IgD-negative memory B cell (primary cell): ENCODE measurements at regions not wholly inside any gene's neighbourhood (a gene's known extent, or its start where the extent isn't known, plus 50 kb on each side); places are given as distances from the start of the nearest gene placed in this dataset.
"Not testable (repeated sequence)": the region's sequence is repeated elsewhere in the genome, so short reads cannot be mapped to it uniquely, and the experiment has no call there.

Experiments used
- H3K27ac Mint-ChIP-seq, 3 donors: one replicate each; pipeline ENCODE4 v1.8.0; 2020 to 2022; ENCODE audit warnings: mild to moderate bottlenecking in 3 of 3, mixed read lengths in 3 of 3, moderate library complexity in 1 of 3
- H3K27me3 Mint-ChIP-seq: one replicate; pipeline ENCODE4 v1.8.0; 2021; ENCODE audit warnings: mixed read lengths
- H3K36me3 Mint-ChIP-seq: one replicate; pipeline ENCODE4 v1.8.0; 2020; ENCODE audit warnings: mild to moderate bottlenecking, mixed read lengths
- H3K4me1 Mint-ChIP-seq, 3 donors: one replicate each; pipeline ENCODE4 v1.8.0; 2020 to 2022; ENCODE audit warnings: mixed read lengths in 3 of 3, mild to moderate bottlenecking in 1 of 3
- H3K4me3 Mint-ChIP-seq, 4 donors: one replicate each; pipeline ENCODE4 v1.8.0; 2020 to 2022; ENCODE audit warnings: mild to moderate bottlenecking in 4 of 4, mixed read lengths in 4 of 4, moderate library complexity in 3 of 4
- H3K9me3 Mint-ChIP-seq, 3 donors: one replicate each; pipeline ENCODE4 v1.8.0; 2020 to 2021; ENCODE audit warnings: mixed read lengths in 3 of 3, mild to moderate bottlenecking in 1 of 3

DNA sequence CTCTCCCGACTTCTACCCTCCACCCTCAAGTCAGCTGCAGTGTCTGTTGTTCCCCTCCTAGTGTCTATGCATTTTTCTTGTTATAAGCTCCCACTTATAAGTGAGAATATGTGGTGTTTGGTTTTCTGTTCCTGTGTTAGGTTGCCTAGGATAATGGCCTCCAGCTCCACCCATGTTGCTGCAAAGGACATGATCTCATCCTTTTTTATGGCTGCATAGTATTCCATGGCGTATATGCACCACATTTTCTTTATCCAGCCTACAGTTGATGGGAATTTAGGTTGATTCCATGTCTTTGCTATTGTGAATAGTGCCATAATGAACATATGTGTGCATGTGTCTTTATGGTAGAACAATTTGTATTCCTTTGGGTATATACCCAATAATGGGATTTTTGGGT lies 80.7 kb downstream of the SPTSSA start:
- H3K4me1 Mint-ChIP-seq, H3K36me3 Mint-ChIP-seq, H3K4me3 Mint-ChIP-seq, H3K9me3 Mint-ChIP-seq, H3K27ac Mint-ChIP-seq: not testable (repeated sequence)
- H3K27me3 Mint-ChIP-seq, result peaks cover 12% of the 10 kb centered on the region

DNA sequence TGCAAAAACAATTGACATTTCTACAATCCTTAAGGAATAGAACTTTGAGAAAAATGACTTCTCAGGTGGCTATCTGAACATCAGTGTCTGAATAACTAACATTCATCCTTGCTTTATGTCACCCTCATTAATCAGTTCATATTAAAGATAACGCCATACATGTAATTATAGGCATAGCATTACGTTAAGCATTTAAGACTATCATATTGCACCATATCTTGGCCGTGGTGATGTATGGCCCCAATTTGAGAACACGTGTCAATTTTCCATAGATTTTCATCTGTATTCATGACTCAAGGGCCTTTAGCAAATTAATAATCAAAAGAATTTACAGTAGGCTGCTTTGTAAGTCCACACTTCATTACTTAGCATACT lies 81.6 kb downstream of the SPTSSA start:
- H3K4me3 Mint-ChIP-seq, result no peak overlapping the region
- H3K27ac Mint-ChIP-seq, result no peak overlapping the region
- H3K9me3 Mint-ChIP-seq, result peaks cover 0 to under 1% (median 0%) of the 10 kb centered on the region in 3 donors
- H3K4me1 Mint-ChIP-seq, result peaks cover 0 to 1% (median 0%) of the 10 kb centered on the region in 3 donors
- H3K27me3 Mint-ChIP-seq, result peaks cover 12% of the 10 kb centered on the region
- H3K36me3 Mint-ChIP-seq, result no peaks in the 10 kb centered on the region

DNA sequence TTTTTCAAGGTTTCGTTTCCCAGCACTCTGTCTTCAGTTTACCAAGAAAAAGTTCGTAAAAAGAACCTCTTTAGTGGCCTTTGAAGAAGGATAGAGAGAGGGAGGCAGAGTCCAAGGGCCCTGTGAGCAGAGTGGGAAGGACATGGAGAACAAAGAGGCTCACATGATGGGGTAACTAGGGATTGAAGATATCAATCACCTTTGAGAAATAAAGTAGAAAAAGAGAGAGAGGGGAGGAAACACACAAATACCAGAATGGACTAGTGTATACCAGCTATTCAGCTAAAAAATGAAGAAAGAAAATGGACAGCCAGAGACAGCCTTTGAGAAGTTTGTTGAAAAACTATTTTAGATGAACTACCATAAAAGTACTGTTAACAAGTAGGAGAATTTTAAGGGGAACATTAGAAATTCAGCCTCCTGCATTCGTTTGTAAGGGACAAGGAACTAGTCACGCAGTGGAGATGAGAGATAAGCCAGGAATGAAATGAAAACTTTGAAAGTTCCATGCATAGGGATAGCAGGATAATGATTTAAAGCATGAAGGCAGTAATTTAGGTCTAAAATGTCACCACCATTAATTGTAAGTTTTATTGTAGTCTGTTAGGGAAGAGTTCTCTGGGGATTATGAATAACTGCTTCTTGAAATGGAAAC lies 82.1 kb downstream of the SPTSSA start:
- no peaks in the 10 kb centered on the region for H3K36me3 Mint-ChIP-seq

DNA sequence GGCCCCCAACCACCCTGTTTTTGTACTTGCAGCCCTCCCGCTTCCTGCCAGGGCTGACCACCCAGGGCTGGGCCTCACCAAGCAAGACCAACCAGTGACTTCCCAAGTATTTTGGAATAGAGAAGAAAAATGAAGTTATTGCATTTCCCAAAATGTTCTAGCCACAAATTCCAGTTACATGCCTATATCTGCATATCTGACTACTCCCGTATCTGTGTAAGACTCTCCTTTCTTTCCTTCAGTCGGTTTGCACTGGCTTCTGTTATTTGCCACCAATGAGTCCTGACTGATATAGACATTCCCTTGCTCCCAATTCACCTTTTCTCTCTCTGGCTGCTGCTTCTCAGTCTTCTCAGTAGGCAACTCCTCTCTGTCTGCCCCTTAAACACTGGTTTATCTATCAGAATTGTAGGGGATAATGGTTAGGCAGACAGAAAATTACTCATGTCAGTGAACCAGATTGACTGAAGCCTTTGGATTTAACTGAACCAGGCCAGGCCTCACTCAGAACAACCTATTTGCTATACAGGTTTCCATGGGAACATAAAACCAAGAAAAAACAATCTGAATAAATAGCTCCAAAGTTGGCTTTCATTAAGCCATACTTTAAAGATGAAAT lies 85.3 kb downstream of the SPTSSA start:
- Mint-ChIP-seq H3K27me3 (no peaks in the 10 kb centered on the region), H3K36me3 (no peaks in the 10 kb centered on the region), H3K4me3 (no peak overlapping the region), H3K9me3 (no peaks in the 10 kb centered on the region), H3K4me1 (no peaks in the 10 kb centered on the region), H3K27ac (no peak overlapping the region)

More for the DNA sequence above, 82.1 kb downstream of the SPTSSA start:
- H3K4me1 Mint-ChIP-seq, result peaks cover 0 to 1% (median 0%) of the 10 kb centered on the region in 3 donors
- no peak overlapping the region for H3K27ac Mint-ChIP-seq
- H3K4me3 Mint-ChIP-seq, result no peak overlapping the region
- H3K27me3 Mint-ChIP-seq, result peaks cover 11% of the 10 kb centered on the region
- no peaks in the 10 kb centered on the region for H3K9me3 Mint-ChIP-seq

DNA sequence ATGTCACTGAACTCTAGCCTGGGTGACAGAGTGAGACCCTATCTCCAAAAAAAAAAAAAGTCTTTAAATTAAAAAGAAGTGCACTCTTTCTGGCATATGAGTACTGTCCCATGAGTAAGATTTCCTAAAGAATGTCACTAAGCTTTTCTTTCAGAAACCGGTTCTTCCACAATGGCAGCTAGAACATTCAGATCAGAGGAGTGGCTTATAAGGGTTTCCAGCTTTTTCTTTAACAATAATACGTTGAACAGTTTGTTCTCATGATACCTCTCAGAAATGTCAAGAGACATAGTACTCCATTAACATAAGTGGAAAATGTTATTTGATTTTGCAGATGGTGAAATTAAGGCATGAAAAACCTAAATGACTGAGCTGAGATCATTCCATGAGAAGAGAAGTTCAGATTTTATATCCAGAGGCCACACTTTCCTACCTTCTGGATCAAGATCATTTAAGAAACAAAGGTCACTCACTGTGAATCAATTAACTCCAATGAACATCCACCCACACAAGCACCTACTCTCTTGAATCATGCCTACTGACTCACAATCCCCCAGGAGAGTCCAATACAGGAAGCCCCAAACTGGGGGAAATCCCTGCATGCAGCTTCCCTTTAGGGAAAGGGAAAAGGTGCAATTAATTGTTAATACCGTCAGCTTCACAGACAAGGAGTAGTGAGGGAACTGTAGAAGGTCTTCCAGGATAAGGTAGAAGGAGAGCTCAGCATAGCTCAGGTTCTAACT lies 86.9 kb downstream of the SPTSSA start:
- Mint-ChIP-seq H3K27me3 (no peaks in the 10 kb centered on the region), H3K4me1 (no peaks in the 10 kb centered on the region), H3K27ac (no peak overlapping the region), H3K4me3 (no peak overlapping the region), H3K9me3 (no peaks in the 10 kb centered on the region), H3K36me3 (no peaks in the 10 kb centered on the region)

DNA sequence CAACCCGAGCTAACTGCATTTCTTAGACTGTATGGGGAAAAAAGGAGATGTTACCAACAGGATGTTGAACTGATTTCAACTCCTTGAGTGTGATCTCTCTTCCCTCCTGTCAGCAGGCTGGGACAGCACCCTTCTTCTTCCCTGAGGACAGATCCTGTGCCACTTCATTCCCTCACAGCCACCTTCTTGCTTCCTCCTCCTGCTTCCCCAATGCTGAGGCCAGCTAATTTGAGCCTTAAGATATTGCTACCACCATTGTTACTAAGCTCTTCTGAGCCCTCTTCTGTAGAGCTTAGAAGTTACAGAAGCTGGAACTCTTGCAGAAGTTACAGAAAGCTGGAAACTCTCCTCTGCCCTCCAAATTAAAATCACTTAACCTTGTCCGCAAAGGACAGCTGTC lies 88.8 kb downstream of the SPTSSA start:
- Mint-ChIP-seq H3K4me1 (no peaks in the 10 kb centered on the region), H3K36me3 (no peaks in the 10 kb centered on the region), H3K9me3 (no peaks in the 10 kb centered on the region), H3K27me3 (peaks cover 2% of the 10 kb centered on the region), H3K4me3 (no peak overlapping the region), H3K27ac (no peak overlapping the region)

DNA sequence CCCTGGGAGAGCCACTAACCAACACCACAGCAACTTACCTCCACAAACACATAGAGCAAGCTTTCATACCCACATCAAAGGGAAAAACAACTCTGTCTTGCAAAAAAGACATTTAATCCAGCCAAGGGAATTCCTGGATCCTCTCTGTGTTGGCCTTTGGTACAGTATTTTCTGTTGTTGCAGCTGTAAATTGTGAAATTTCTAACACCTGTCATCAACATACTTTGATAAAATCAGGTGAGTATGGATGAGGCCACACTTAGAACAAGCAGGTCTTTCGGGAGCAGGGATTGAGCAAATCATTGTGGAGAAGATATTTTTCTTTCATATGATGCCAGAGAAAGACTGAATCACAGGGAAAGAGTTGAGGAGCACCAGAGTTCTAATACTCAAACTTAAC lies 89.3 kb downstream of the SPTSSA start:
- Mint-ChIP-seq H3K9me3 (no peaks in the 10 kb centered on the region), H3K4me3 (no peak overlapping the region), H3K27me3 (peaks cover 2% of the 10 kb centered on the region), H3K36me3 (no peaks in the 10 kb centered on the region), H3K4me1 (no peaks in the 10 kb centered on the region), H3K27ac (no peak overlapping the region)

DNA sequence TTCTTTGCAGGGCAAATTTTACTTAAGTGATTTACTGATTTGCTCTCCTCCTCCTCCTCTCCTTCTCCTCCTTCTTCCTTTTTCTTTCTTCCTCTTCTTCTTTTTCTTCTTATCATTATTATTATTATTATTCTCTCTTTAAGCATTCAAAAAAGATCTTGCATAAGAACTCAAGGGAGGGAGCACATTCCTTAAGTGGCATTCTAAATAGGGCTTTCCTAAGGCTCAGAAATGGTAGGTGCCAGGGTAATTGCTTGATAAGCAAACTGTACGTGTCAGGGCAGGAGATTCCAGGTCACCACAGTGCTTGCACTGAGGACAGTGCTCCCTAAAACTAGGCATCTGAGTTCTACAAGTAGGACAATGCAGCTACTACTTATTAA lies 92.4 kb downstream of the SPTSSA start:
- H3K4me1 Mint-ChIP-seq, result no peaks in the 10 kb centered on the region
- H3K36me3 Mint-ChIP-seq, result no peaks in the 10 kb centered on the region
- H3K4me3 Mint-ChIP-seq, result no peak overlapping the region
- no peak overlapping the region for H3K27ac Mint-ChIP-seq
- peaks cover 7% of the 10 kb centered on the region for H3K27me3 Mint-ChIP-seq
- H3K9me3 Mint-ChIP-seq, result no peaks in the 10 kb centered on the region

DNA sequence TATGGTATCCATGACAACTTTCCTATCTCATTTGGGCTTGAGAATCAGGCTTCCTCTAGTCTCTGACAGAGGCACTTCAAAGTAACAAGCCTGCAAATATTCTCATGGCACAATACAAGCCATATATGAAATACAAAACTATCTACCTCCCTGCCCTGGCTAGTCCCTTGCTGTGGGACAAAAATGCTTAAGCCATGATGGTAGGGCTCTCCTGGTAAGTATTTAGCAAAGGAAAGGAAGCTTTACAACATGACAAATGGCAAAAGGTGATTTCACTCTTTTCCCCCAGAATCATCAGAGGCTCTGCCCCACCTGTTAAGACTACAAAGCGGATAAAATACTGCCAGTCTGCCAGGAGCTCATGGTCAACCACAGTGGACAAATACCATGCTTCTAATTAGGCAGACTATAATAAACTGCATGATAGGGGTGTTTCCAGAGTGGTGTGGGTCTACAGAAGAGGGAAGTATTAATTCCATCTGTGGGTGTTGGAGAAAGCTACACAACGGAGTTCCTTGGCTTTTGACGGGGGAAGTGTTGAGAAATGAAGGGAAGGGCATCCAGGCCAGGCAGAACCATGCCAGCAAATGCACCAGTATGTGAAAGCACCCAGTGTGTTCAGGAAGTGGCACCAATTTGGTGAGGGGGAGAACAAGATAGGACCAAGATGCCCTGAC lies 92.9 kb downstream of the SPTSSA start:
- no peaks in the 10 kb centered on the region for H3K36me3 Mint-ChIP-seq

DNA sequence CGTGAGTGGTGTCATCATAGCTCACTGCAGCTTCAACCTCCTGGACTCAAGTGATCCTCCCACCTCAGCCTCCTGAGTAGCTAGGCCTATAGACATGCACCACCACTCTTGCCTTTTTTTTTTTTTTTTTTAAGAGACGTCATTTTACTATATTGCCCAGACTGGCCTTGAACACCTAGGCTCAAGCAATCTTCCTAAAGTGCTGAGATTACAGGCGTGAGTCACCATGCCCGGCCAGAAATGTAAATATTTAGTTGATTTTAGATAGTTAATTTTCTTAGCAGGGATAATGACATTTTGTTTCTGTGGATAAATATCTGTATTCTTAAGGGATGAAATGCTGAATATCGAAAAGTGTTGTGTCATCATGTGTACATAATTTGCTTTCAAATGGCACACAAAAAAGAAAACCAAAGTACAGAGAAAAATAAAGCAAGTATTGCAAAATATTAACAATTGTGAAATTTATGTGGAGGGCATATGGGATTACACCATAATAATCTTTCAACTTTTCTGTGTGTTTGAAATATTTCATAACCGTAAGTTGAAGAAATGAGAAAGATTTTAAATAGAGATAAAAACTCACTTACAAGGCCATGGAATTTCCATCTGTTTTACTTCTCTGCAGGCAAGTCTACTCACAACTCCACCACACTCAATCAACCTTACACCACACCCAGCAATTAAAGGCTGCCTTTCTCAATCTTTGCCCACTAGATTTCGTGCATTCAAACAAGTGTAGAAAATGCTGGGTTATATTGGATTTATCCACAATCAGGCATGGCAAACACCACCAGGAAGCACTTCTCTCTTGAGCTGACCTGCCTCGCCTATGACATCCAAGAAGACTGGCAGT lies 93.7 kb downstream of the SPTSSA start:
- no peaks in the 10 kb centered on the region for H3K4me1 Mint-ChIP-seq
- H3K4me3 Mint-ChIP-seq, result no peak overlapping the region
- H3K36me3 Mint-ChIP-seq, result no peaks in the 10 kb centered on the region
- no peaks in the 10 kb centered on the region for H3K9me3 Mint-ChIP-seq
- H3K27ac Mint-ChIP-seq, result no peak overlapping the region
- peaks cover 14% of the 10 kb centered on the region for H3K27me3 Mint-ChIP-seq

More for the DNA sequence above, 92.9 kb downstream of the SPTSSA start:
- no peak overlapping the region for H3K27ac Mint-ChIP-seq
- no peak overlapping the region for H3K4me3 Mint-ChIP-seq
- peaks cover 10% of the 10 kb centered on the region for H3K27me3 Mint-ChIP-seq
- no peaks in the 10 kb centered on the region for H3K4me1 Mint-ChIP-seq
- no peaks in the 10 kb centered on the region for H3K9me3 Mint-ChIP-seq

DNA sequence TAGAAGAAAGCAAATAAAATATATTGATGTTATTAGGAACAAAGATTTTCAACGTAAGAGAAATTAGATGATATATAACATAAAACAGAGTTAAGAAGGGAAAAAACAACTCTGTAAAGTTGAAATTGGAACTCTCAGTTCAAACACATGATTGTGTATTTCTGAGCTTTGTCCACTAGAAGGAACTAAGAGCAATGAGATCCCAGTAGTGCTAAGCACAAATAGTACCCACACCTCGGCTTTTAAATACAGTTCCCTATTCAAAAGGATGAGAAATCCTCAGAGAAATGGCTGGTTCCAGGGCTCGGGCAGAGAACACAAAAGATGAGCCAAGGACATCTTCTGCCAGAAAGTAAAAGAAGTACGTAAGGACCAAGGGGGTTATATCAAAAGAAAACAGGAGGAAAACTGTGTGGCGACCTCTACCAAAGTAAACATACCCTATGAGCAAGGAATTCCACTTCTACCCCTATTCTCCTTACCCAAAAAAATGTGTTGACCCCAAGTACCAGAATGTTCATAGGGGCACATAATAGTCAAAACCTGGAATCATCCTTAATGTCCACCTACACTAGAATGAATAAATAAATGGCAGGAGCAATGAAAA lies 96.6 kb downstream of the SPTSSA start:
- H3K9me3 Mint-ChIP-seq, result no peaks in the 10 kb centered on the region
- no peak overlapping the region for H3K27ac Mint-ChIP-seq
- H3K4me1 Mint-ChIP-seq, result no peaks in the 10 kb centered on the region

DNA sequence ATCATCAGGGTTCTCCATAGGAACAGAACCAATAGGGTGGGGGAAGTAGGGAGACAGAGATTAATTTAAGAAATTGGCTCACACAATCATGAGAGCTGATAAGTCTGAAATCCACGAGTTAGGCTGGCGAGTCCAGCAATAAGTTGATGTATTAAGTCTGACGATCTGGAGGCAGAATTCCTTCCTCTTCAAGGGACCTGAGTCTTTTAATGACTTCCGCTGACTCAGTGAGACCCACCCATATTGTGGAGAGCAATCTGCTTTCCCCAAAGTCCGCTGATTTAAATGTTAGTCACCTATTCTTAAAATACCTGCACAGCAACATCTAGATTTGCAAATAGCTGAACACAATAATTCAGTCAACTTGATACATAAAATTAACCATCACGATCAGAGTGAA lies 97.8 kb downstream of the SPTSSA start:
- no peaks in the 10 kb centered on the region for H3K36me3 Mint-ChIP-seq
- no peak overlapping the region for H3K27ac Mint-ChIP-seq
- no peaks in the 10 kb centered on the region for H3K9me3 Mint-ChIP-seq
- peaks cover 14% of the 10 kb centered on the region for H3K27me3 Mint-ChIP-seq
- peaks cover 0 to 2% (median 0%) of the 10 kb centered on the region in 3 donors for H3K4me1 Mint-ChIP-seq
- no peak overlapping the region for H3K4me3 Mint-ChIP-seq

More for the DNA sequence above, 96.6 kb downstream of the SPTSSA start:
- Mint-ChIP-seq H3K36me3 (no peaks in the 10 kb centered on the region), H3K4me3 (no peak overlapping the region), H3K27me3 (peaks cover 14% of the 10 kb centered on the region)

DNA sequence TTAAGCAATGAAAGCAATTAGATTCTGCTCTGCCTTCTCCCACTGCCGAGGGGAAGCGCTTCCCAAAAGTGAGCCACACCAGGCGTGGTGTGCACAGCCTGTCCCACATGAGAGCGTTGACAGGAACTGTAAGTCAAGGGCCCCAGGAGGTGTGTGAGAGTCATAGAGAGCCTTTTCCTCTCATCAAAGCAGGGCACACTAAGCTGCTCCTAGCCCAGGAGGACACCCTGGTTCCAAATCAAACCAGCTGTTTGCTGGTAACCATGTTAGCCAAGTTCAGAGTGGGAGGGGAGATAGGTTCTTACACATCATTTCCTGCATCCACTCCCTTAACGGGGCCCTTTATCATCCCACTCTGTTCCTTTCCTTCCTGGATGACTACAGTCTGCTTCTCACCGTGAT lies 98.3 kb downstream of the SPTSSA start:
- H3K4me1 Mint-ChIP-seq, result peaks cover 0 to 2% (median 0%) of the 10 kb centered on the region in 3 donors
- H3K4me3 Mint-ChIP-seq, result no peak overlapping the region
- peaks cover 14% of the 10 kb centered on the region for H3K27me3 Mint-ChIP-seq

DNA sequence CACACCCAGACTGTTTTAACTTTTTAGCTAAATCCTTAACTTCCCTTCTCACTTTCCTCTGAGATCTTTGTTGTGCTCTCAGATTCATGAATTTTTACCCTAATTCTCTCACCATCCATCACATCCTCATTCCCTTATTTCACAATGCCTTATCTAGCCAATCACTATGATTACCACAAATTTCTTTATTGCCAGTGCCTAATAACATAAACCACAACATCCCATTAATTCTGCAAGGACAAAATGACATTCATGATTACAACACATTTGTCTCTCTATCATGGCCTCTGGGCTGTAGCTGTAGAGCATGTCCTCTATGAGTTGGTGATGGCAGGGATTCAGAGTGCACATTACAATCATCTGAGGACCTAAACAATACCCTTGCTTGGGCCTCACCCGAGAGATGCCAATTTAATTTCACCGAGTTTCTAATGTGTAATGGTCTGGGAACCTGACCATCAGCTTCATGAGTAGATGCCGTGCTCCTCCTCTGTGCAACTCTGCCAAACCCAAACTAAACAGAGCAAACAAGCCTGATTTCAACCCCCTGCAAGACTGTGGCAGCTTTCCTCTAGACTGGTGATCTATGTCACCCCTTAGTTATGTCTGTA lies 99.3 kb downstream of the SPTSSA start:
- Mint-ChIP-seq H3K36me3 (no peaks in the 10 kb centered on the region), H3K9me3 (no peaks in the 10 kb centered on the region), H3K4me1 (peaks cover 0 to 2% (median 0%) of the 10 kb centered on the region in 3 donors), H3K27me3 (peaks cover 12% of the 10 kb centered on the region), H3K4me3 (no peak overlapping the region), H3K27ac (no peak overlapping the region)

More for the DNA sequence above, 98.3 kb downstream of the SPTSSA start:
- Mint-ChIP-seq H3K27ac (no peak overlapping the region), H3K9me3 (no peaks in the 10 kb centered on the region), H3K36me3 (no peaks in the 10 kb centered on the region)
